ENCODE measurements at regions not wholly inside any gene's neighbourhood (a gene's known extent, or its start where the extent isn't known, plus 50 kb on each side); places are given as distances from the start of the nearest gene placed in this dataset.

GRCh38 chr15:81945014-81945615, 100.7 kb downstream of the MEX3B start (continued):
- TF ChIP-seq RBM14 (IDR thresholded peaks at IDR 0.05; ENCODE audit: borderline replicate concordance, insufficient read depth, low read depth, low read length) (no peak), FOXA3 (CRISPR knock-in tag; conservative IDR thresholded peaks at IDR 0.05 in 1 of 2, IDR thresholded peaks at IDR 0.05 in 1 of 2) (no peak), PRPF4 (IDR thresholded peaks at IDR 0.05; ENCODE audit: insufficient read depth, low read depth, low read length, poor library complexity, severe bottlenecking) (no peak), ZNF124 (CRISPR knock-in tag; IDR thresholded peaks at IDR 0.05) (no peak), KLF16 (IDR thresholded peaks at IDR 0.05) (peak; percentile 93), PTBP1 (IDR thresholded peaks at IDR 0.05; ENCODE audit: low read depth, low read length) (no peak), TBP (optimal IDR thresholded peaks at IDR 0.05; ENCODE audit: low read depth, low read length) (no peak), KHSRP (IDR thresholded peaks at IDR 0.05) (no peak), POLR3G (IDR thresholded peaks at IDR 0.05; ENCODE audit: extremely low read depth, insufficient read length, insufficient replicate concordance) (no peak), SIX5 (IDR thresholded peaks at IDR 0.05; ENCODE audit: borderline replicate concordance in 1 of 2, insufficient read depth in 1 of 2, low read depth in 1 of 2, low read length in 2 of 2) (no peak), ZNF589 (CRISPR knock-in tag; IDR thresholded peaks at IDR 0.05; ENCODE audit: low read depth) (no peak), SIRT6 (IDR thresholded peaks at IDR 0.05; ENCODE audit: low read depth, low read length) (no peak), GATAD2A (IDR thresholded peaks at IDR 0.05) (peak; percentile 89; the same call in 1 of the 2 replicates), ZBTB1 (CRISPR knock-in tag; IDR thresholded peaks at IDR 0.05; ENCODE audit: borderline replicate concordance, low read depth) (no peak), OTX1 (CRISPR knock-in tag; IDR thresholded peaks at IDR 0.05) (no peak), ZNF444 (CRISPR knock-in tag; IDR thresholded peaks at IDR 0.05) (no peak), BCL6 (CRISPR knock-in tag; IDR thresholded peaks at IDR 0.05) (no peak), TEAD1 (CRISPR knock-in tag; IDR thresholded peaks at IDR 0.05) (no peak), KLF13 (tag; IDR thresholded peaks at IDR 0.05; ENCODE audit: borderline replicate concordance, low read depth) (no peak), KAT7 (CRISPR knock-in tag; IDR thresholded peaks at IDR 0.05; ENCODE audit: borderline replicate concordance) (no peak), CHCHD3 (CRISPR knock-in tag; IDR thresholded peaks at IDR 0.05) (no peak), SP1 (CRISPR knock-in tag; IDR thresholded peaks at IDR 0.05) (no peak), PRMT5 (CRISPR knock-in tag; IDR thresholded peaks at IDR 0.05) (no peak), CREBBP (IDR thresholded peaks at IDR 0.05; ENCODE audit: low read depth, low read length) (no peak), IFI16 (CRISPR knock-in tag; IDR thresholded peaks at IDR 0.05) (no peak), ZKSCAN3 (CRISPR knock-in tag; IDR thresholded peaks at IDR 0.05) (no peak), TRIM28 (IDR thresholded peaks at IDR 0.05) (no peak), ESRRA (IDR thresholded peaks at IDR 0.05; ENCODE audit: borderline replicate concordance, low read depth) (peak; percentile 55; the same call in 1 of the 2 replicates)
- TF ChIP-seq, protein P1, sequence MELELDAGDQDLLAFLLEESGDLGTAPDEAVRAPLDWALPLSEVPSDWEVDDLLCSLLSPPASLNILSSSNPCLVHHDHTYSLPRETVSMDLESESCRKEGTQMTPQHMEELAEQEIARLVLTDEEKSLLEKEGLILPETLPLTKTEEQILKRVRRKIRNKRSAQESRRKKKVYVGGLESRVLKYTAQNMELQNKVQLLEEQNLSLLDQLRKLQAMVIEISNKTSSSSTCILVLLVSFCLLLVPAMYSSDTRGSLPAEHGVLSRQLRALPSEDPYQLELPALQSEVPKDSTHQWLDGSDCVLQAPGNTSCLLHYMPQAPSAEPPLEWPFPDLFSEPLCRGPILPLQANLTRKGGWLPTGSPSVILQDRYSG (tag; conservative IDR thresholded peaks at IDR 0.05; ENCODE audit: low read depth) = no peak
- TF ChIP-seq, protein P2, sequence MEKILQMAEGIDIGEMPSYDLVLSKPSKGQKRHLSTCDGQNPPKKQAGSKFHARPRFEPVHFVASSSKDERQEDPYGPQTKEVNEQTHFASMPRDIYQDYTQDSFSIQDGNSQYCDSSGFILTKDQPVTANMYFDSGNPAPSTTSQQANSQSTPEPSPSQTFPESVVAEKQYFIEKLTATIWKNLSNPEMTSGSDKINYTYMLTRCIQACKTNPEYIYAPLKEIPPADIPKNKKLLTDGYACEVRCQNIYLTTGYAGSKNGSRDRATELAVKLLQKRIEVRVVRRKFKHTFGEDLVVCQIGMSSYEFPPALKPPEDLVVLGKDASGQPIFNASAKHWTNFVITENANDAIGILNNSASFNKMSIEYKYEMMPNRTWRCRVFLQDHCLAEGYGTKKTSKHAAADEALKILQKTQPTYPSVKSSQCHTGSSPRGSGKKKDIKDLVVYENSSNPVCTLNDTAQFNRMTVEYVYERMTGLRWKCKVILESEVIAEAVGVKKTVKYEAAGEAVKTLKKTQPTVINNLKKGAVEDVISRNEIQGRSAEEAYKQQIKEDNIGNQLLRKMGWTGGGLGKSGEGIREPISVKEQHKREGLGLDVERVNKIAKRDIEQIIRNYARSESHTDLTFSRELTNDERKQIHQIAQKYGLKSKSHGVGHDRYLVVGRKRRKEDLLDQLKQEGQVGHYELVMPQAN (IDR thresholded peaks at IDR 0.05; ENCODE audit: borderline replicate concordance) = no peak
